ENCODE measurements at regions not wholly inside any gene's neighbourhood (a gene's known extent, or its start where the extent isn't known, plus 50 kb on each side); places are given as distances from the start of the nearest gene placed in this dataset.

DNA sequence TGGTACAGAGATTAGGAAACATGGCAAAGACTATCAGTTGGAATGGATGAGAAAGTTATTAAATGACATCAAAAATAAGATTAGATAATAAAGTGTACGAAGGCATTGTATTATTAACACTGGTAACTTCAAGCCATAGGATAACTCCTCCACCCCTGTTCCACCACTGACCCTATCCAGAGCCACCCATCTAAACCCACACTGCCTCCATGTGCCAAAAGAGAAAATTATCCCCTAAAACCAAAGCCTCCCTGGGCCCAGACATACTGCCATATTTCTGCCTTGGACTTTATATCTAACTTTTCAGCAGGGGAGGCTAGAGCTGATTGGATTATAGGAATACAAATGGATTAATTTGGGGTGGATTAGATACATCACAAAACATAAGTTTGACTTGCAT, 443.7 kb downstream of the BCL11A start:
- CTCF ChIA-PET = no interaction called here
- DNase-seq (ENCODE audit: low read depth) = no peak
- no peak overlapping the region for H3K4me3 ChIP-seq (ENCODE audit: low read depth, low read length)
- TF ChIP-seq, protein P1, sequence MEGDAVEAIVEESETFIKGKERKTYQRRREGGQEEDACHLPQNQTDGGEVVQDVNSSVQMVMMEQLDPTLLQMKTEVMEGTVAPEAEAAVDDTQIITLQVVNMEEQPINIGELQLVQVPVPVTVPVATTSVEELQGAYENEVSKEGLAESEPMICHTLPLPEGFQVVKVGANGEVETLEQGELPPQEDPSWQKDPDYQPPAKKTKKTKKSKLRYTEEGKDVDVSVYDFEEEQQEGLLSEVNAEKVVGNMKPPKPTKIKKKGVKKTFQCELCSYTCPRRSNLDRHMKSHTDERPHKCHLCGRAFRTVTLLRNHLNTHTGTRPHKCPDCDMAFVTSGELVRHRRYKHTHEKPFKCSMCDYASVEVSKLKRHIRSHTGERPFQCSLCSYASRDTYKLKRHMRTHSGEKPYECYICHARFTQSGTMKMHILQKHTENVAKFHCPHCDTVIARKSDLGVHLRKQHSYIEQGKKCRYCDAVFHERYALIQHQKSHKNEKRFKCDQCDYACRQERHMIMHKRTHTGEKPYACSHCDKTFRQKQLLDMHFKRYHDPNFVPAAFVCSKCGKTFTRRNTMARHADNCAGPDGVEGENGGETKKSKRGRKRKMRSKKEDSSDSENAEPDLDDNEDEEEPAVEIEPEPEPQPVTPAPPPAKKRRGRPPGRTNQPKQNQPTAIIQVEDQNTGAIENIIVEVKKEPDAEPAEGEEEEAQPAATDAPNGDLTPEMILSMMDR (IDR thresholded peaks at IDR 0.05; ENCODE audit: insufficient read depth, low read depth, low read length) = no peak
- no peaks in the 10 kb centered on the region for H3K27me3 ChIP-seq (ENCODE audit: control insufficient read depth, insufficient read depth, low read length)
- H3K36me3 ChIP-seq (ENCODE audit: control insufficient read depth, insufficient read depth, low read length) = no peaks in the 10 kb centered on the region
- POLR2A ChIA-PET = no interaction called here

DNA sequence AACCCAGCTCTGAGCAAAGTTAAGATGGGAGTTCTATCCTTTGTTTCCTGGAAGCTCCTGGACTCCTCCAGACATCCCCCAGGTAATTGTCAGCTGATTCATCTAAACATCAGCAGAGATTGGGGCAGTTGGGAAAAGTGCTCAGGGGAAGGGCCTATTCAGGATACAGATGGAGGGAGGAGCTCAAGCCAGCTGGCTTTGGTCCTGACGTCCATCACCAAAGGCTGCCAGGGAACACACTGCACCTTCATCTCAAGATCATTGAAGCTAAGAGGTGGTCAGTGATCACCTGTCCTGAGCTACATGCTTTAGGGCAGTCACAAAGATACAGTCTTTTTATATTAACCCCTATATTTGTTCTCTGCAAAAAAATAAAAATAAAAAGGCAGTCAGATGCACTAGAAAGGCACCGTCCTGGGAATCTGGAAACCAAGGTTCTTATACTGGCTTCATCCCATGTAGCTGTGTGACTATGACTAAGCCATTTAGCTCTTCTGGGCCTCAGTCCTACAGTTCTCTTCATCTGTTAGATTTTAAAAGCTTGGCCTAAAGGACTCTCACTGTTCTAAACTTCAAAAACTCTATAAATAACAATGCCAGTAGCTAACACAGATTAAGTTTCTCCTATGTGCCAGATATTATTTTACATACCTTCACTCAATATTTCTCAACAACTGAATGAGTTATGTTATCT, 446.5 kb downstream of the BCL11A start:
- Histone ChIP-seq H3K4me3 (ENCODE audit: low read depth, low read length) (no peak overlapping the region), H3K27me3 (ENCODE audit: control insufficient read depth, insufficient read depth, low read length) (no peaks in the 10 kb centered on the region), H3K36me3 (ENCODE audit: control insufficient read depth, insufficient read depth, low read length) (no peaks in the 10 kb centered on the region)
- TF ChIP-seq, protein P1 (IDR thresholded peaks at IDR 0.05; ENCODE audit: insufficient read depth, low read depth, low read length) = no peak
- DNase-seq (ENCODE audit: low read depth) = no peak
- ChIA-PET POLR2A (no interaction called here), CTCF (no interaction called here)

DNA sequence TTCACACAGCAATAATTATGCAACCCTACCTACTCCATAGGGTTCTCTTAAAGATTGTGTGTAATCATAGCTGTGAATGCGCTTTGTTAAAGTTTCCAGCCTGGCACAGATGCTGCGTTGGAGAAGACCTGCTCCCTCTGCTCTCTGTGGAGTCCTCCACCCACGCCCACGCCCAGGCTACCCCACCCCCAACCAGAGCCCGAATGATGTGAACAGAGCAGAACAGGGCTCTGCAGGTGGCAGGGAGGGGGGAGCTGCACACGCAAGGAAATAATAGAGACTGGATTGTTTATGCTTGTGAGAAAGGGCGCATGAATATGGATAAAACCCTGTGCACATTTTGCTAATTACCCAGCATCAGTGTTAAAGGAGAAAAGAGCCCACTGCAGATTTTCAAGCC, 447.5 kb downstream of the BCL11A start:
- Histone ChIP-seq H3K4me3 (ENCODE audit: low read depth, low read length) (no peak overlapping the region), H3K27me3 (ENCODE audit: control insufficient read depth, insufficient read depth, low read length) (no peaks in the 10 kb centered on the region), H3K36me3 (ENCODE audit: control insufficient read depth, insufficient read depth, low read length) (no peaks in the 10 kb centered on the region)
- TF ChIP-seq, protein P1 (IDR thresholded peaks at IDR 0.05; ENCODE audit: insufficient read depth, low read depth, low read length) = no peak
- CTCF ChIA-PET = no interaction called here
- POLR2A ChIA-PET = no interaction called here
- DNase-seq (ENCODE audit: low read depth) = no peak

DNA sequence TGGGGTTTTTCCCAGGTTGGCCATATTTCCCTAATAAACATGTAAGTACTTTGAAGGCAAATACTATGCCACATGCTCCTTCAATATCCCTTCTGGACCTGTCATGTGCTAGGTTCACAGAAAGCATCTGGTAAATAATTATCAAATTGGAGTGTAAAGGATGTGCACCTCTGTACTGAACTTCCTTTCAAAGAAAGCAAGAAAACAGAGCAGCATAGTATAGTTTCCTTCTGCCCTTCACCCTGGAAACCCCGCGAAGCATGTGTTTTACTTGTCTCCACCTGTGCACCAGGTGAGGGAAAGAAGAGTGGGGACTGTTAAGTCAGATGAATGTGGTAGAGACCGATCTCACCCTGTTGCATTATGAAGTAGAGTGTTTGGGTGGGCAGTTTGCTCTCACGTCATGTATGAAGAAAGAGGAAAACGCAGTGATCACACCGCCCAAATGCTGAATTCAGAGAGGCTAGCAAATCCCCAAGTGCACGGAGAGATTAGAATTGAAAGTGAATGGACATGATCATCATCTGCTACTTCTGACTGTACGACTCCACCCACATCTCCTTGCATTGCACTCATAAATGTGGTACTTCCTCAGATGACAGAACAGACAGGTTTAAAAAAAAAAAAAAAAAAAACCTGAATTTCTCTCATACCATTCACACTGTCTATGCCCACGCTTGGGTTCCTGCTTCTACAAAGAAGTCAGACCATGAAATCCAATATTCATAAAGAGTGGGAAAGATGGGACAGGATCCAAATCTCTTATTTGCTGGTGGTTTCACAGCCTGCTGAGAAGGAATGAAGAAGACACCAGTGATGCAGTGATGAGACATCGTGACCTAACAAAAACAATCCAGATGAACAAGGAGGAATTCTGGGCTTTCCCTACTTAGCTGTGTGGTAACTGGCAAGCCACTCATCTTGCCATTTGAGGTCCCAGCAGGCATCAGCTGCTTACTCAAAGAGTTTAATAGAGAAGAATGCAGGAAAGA, 448.6 kb downstream of the BCL11A start:
- TF ChIP-seq, protein P1 (IDR thresholded peaks at IDR 0.05; ENCODE audit: insufficient read depth, low read depth, low read length) = no peak
- CTCF ChIA-PET = interaction anchor here (0.5 kb wide), 1 partner anchor 1375 kb away, joined by 3 read pairs; no protein-coding TSS in a partner anchor
- H3K4me3 ChIP-seq (ENCODE audit: low read depth, low read length) = no peak overlapping the region
- POLR2A ChIA-PET = no interaction called here
- no peaks in the 10 kb centered on the region for H3K27me3 ChIP-seq (ENCODE audit: control insufficient read depth, insufficient read depth, low read length)
- H3K36me3 ChIP-seq (ENCODE audit: control insufficient read depth, insufficient read depth, low read length) = no peaks in the 10 kb centered on the region
- DNase-seq (ENCODE audit: low read depth) = no peak

DNA sequence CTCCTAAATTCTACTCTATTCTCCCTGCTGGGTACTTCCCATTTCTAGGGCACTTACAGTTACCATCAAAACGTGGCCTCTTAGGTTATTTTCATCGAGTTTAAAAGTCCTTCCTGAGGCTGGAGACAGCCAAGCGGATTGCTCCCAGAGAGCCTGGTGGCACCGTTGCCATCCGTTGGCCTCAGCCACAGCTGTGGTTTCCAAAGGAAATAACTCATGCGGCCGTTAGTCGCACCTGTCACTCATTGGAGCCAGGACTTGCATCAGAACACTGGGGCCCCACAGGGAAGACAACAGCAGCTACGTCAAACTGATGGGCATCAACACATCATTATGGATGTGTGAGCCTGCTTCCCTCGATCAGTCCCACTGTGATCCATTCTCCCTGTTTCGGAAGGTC, 453.4 kb downstream of the BCL11A start:
- Histone ChIP-seq H3K36me3 (ENCODE audit: control insufficient read depth, insufficient read depth, low read length) (no peaks in the 10 kb centered on the region), H3K27me3 (ENCODE audit: control insufficient read depth, insufficient read depth, low read length) (no peaks in the 10 kb centered on the region), H3K4me3 (ENCODE audit: low read depth, low read length) (no peak overlapping the region)
- ChIA-PET POLR2A (no interaction called here), CTCF (no interaction called here)
- TF ChIP-seq, protein P1 (IDR thresholded peaks at IDR 0.05; ENCODE audit: insufficient read depth, low read depth, low read length) = no peak
- no peak for DNase-seq (ENCODE audit: low read depth)
